ENCODE measurements at regions not wholly inside any gene's neighbourhood (a gene's known extent, or its start where the extent isn't known, plus 50 kb on each side); places are given as distances from the start of the nearest gene placed in this dataset.

DNA sequence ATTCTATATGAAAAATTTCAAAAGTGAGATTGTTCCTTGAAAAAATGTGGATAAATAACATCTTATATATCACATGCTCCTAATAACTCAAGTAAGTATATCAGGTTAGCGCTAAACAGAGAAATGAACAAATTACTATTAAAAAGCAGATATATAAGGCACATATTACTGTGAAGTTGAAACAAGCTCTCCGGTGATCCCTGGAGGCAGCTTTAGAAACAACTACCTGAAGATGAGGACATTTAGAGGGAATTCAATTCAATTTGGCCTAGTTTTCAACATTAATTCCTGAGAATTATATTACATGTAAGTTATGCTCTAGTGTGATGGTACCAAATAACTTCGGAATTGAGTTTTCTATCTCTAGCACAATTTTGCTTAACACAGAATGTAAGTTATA, 1373.6 kb upstream of the SPRY2 start:
- TF ChIP-seq, protein P1, sequence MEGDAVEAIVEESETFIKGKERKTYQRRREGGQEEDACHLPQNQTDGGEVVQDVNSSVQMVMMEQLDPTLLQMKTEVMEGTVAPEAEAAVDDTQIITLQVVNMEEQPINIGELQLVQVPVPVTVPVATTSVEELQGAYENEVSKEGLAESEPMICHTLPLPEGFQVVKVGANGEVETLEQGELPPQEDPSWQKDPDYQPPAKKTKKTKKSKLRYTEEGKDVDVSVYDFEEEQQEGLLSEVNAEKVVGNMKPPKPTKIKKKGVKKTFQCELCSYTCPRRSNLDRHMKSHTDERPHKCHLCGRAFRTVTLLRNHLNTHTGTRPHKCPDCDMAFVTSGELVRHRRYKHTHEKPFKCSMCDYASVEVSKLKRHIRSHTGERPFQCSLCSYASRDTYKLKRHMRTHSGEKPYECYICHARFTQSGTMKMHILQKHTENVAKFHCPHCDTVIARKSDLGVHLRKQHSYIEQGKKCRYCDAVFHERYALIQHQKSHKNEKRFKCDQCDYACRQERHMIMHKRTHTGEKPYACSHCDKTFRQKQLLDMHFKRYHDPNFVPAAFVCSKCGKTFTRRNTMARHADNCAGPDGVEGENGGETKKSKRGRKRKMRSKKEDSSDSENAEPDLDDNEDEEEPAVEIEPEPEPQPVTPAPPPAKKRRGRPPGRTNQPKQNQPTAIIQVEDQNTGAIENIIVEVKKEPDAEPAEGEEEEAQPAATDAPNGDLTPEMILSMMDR (IDR thresholded peaks at IDR 0.05): no peak
- TF ChIP-seq POLR2A (IDR thresholded peaks at IDR 0.05): no peak
